B cell (primary cell): ENCODE measurements at regions not wholly inside any gene's neighbourhood (a gene's known extent, or its start where the extent isn't known, plus 50 kb on each side); places are given as distances from the start of the nearest gene placed in this dataset.

ENCODE experiments used
- ATAC-seq: fragments of 200-7000 bp; cut with Tn5 transposase; one replicate; pipeline ENCODE4 v1.10.0; 2021; ENCODE audit warnings: low read depth, mild to moderate bottlenecking, moderate number of reproducible peaks, moderate library complexity
- CTCF ChIA-PET: fragments of 350-600 bp; sonication (Branson Sonifier 250); formaldehyde crosslinking; loops from one replicate; lab custom pipeline; 2021; ENCODE audit warnings: antibody characterized with exemption, inconsistent platforms; lab: Charles Lee
- POLR2A ChIA-PET: fragments of 350-600 bp; sonication (Branson Sonifier 250); formaldehyde crosslinking; loops from one replicate; lab custom pipeline; 2021; ENCODE audit warnings: antibody characterized with exemption; lab: Charles Lee
- DNase-seq: peaks from one replicate; pipeline ENCODE4 v3.0.0; 2013
- H2AFZ ChIP-seq: 2 replicates; pipeline ENCODE4 v1.6.1; 2012; ENCODE audit warnings: mild to moderate bottlenecking, low read depth, low read length; ENCODE audit not compliant: insufficient read depth, poor library complexity, severe bottlenecking
- H3K27ac ChIP-seq, 2 donors: 1 replicate in 1 of 2; 2 replicates in 1 of 2; pipeline ENCODE4 v1.5.1; 2012 to 2013; ENCODE audit warnings: low read length in 2 of 2, mild to moderate bottlenecking in 2 of 2, moderate library complexity in 1 of 2
- H3K27me3 ChIP-seq, 4 experiments: fragments of 200-600 bp in 1 of 4; sonication (generic) in 1 of 4; replicated peaks in 1 of 4; 1 replicate in 2 of 4; 2 replicates in 2 of 4; pipeline versions ENCODE4 v1.6.1 to v1.7.0; 2013 to 2016; ENCODE audit warnings: low read length in 3 of 4, mild to moderate bottlenecking in 2 of 4, mixed read lengths in 1 of 4, moderate library complexity in 1 of 4; ENCODE audit not compliant: insufficient read depth in 4 of 4, control insufficient read depth in 3 of 4; ENCODE audit errors: control extremely low read depth in 1 of 4
- H3K36me3 ChIP-seq, 2 experiments: replicated peaks in 1 of 2; 1 replicate in 1 of 2; 2 replicates in 1 of 2; pipeline versions ENCODE4 v1.6.1 to v1.7.1; 2013; ENCODE audit warnings: low read length in 1 of 2; ENCODE audit not compliant: insufficient read depth in 2 of 2, control insufficient read depth in 1 of 2; ENCODE audit errors: control extremely low read depth in 1 of 2, extremely low read depth in 1 of 2
- H3K4me1 ChIP-seq, 2 donors: fragments of 200-600 bp in 1 of 2; sonication (generic) in 1 of 2; 1 replicate in 1 of 2; 2 replicates in 1 of 2; pipeline versions ENCODE4 v1.5.1 to v1.6.1; 2013 to 2017; ENCODE audit warnings: low read length in 2 of 2; ENCODE audit not compliant: control insufficient read depth in 2 of 2, insufficient read depth in 2 of 2
- H3K4me2 ChIP-seq: replicated peaks from 2 replicates; pipeline ENCODE3; 2012; ENCODE audit warnings: mild to moderate bottlenecking, low read depth, low read length; ENCODE audit not compliant: poor library complexity, severe bottlenecking
- H3K4me3 ChIP-seq, 5 experiments: fragments of 200-600 bp in 1 of 5; sonication (generic) in 1 of 5; 1 replicate in 3 of 5; 2 replicates in 2 of 5; pipeline versions ENCODE4 v1.5.1 to v1.7.0; 2011 to 2016; ENCODE audit warnings: low read length in 4 of 5, mild to moderate bottlenecking in 4 of 5, low read depth in 2 of 5, control low read depth in 1 of 5, moderate library complexity in 1 of 5; ENCODE audit not compliant: insufficient read depth in 1 of 5; ENCODE audit errors: control extremely low read depth in 1 of 5, extremely low read depth in 1 of 5
- H3K79me2 ChIP-seq: fragments of 200-600 bp; sonication (generic); one replicate; pipeline ENCODE4 v1.6.0; 2016; ENCODE audit warnings: low read length; ENCODE audit not compliant: control insufficient read depth, insufficient read depth
- H3K9ac ChIP-seq: fragments of 200-600 bp; sonication (generic); 2 replicates; pipeline ENCODE4 v1.6.1; 2017; ENCODE audit warnings: mild to moderate bottlenecking, low read length, moderate library complexity
- H3K9me3 ChIP-seq, 3 donors: one replicate each; pipeline versions ENCODE4 v1.6.1 to v1.7.1; 2013; ENCODE audit warnings: low read length in 2 of 3; ENCODE audit not compliant: control insufficient read depth in 2 of 3, insufficient read depth in 1 of 3; ENCODE audit errors: control extremely low read depth in 1 of 3
- H4K20me1 ChIP-seq: 2 replicates; pipeline ENCODE4 v1.6.0; 2012; ENCODE audit warnings: mild to moderate bottlenecking, low read length; ENCODE audit not compliant: insufficient read depth, control insufficient read depth, poor library complexity, severe bottlenecking
- H3K27ac Mint-ChIP-seq: one replicate; pipeline ENCODE4 v1.8.0; 2021; ENCODE audit warnings: mixed read lengths
- H3K27me3 Mint-ChIP-seq: one replicate; pipeline ENCODE4 v1.8.0; 2021; ENCODE audit warnings: mixed read lengths
- H3K4me1 Mint-ChIP-seq: one replicate; pipeline ENCODE4 v1.8.0; 2021; ENCODE audit warnings: mixed read lengths
- H3K4me3 Mint-ChIP-seq: one replicate; pipeline ENCODE4 v1.8.0; 2021; ENCODE audit warnings: mixed read lengths
- H3K9me3 Mint-ChIP-seq: one replicate; pipeline ENCODE4 v1.8.0; 2022; ENCODE audit warnings: mixed read lengths; ENCODE audit not compliant: insufficient read depth
- EZH2 ChIP-seq: IDR thresholded peaks from 2 replicates; pipeline ENCODE4 v1.6.1; 2012; ENCODE audit warnings: borderline replicate concordance, low read depth, mild to moderate bottlenecking, moderate library complexity, low read length; ENCODE audit not compliant: insufficient read depth, poor library complexity, severe bottlenecking
- WGBS: methylation state at CpG from one replicate; pipeline ENCODE4 v1.1.5; 2013; ENCODE audit warnings: missing lambda C conversion rate; ENCODE audit not compliant: insufficient coverage; 5-methylcytosine and 5-hydroxymethylcytosine counted together
- intact Hi-C: fragments of 100-400 bp; cut with micrococcal nuclease; formaldehyde crosslinking; loops from one replicate; pipeline ENCODE4 v1.10.0; 2022
- TF ChIP-seq, protein P1 (sequence below): fragments of 200-600 bp; IDR thresholded peaks from one replicate; pipeline ENCODE4 v1.8.0; 2022; ENCODE audit warnings: antibody characterized with exemption, mild to moderate bottlenecking

DNA sequence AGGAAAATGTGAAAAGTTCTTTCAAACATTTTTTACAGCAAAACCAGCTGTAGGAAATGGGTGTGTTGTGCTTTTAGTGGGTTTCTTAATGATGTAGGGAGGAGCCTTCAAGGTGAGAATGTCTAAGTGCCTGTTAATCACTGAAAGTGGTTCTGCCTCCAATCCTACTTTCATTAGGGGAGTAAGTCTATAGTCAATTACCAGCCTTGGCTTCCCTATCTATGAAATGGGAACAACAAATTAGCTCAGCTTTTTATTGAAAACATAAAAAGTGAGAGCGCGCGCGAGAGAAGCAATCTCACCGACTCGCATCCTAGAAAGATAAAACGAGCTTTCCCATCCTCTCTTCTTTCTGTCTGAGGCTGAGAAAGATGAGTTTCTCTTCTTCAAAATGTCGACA, 140.0 kb upstream of the LHX5 start:
- TF ChIP-seq, protein P1, sequence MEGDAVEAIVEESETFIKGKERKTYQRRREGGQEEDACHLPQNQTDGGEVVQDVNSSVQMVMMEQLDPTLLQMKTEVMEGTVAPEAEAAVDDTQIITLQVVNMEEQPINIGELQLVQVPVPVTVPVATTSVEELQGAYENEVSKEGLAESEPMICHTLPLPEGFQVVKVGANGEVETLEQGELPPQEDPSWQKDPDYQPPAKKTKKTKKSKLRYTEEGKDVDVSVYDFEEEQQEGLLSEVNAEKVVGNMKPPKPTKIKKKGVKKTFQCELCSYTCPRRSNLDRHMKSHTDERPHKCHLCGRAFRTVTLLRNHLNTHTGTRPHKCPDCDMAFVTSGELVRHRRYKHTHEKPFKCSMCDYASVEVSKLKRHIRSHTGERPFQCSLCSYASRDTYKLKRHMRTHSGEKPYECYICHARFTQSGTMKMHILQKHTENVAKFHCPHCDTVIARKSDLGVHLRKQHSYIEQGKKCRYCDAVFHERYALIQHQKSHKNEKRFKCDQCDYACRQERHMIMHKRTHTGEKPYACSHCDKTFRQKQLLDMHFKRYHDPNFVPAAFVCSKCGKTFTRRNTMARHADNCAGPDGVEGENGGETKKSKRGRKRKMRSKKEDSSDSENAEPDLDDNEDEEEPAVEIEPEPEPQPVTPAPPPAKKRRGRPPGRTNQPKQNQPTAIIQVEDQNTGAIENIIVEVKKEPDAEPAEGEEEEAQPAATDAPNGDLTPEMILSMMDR: no peak
- no peak for TF ChIP-seq EZH2
- Mint-ChIP-seq H3K4me1 (no peaks in the 10 kb centered on the region), H3K27ac (no peak overlapping the region), H3K4me3 (no peak overlapping the region), H3K9me3 (peaks cover 3% of the 10 kb centered on the region), H3K27me3 (peaks cover 40% of the 10 kb centered on the region)
- Histone ChIP-seq H3K27me3 (peaks cover 0 to 31% (median 3%) of the 10 kb centered on the region in 4 experiments), H3K79me2 (no peaks in the 10 kb centered on the region), H3K36me3 (no peaks in the 10 kb centered on the region), H3K27ac (no peak overlapping the region), H3K4me3 (no peak overlapping the region), H4K20me1 (no peaks in the 10 kb centered on the region), H3K4me1 (no peaks in the 10 kb centered on the region), H3K9me3 (peaks cover 0 to 13% (median 0%) of the 10 kb centered on the region in 3 donors), H3K9ac (no peak overlapping the region), H2AFZ (no peak overlapping the region), H3K4me2 (no peak overlapping the region)
- no peak for ATAC-seq
- no peak for DNase-seq
- POLR2A ChIA-PET: no interaction called here
- CTCF ChIA-PET: no interaction called here
- 80% methylated on average over 7 of the region's 8 CpGs for WGBS
- intact Hi-C loops: no loop called here

DNA sequence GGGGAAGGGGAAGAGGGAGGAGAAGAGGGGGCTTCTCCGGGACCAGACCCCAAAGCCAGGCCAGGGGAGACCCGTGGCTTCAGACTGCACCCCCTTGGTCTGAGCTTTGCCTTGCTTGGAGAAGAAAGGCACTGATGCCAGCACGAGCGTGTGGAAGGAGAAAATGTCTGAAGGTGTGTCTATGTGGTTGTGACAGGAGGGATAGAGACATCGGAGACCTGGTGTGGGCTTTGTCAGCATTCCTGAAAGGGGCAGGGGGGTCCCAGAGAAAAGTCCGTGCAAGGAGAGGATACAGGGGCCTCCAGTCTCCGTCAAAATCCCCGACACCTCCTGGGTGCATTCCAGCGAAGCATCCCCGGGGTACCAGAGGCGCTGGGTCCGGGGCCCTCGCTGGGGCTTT, 139.0 kb upstream of the LHX5 start:
- H3K27ac ChIP-seq: no peak overlapping the region
- ChIA-PET POLR2A (interaction anchor here (0.7 kb wide), 1 partner anchor 14 kb away, joined by 7 read pairs; no protein-coding TSS in a partner anchor), CTCF (no interaction called here)
- no peak overlapping the region for H3K4me2 ChIP-seq
- H2AFZ ChIP-seq: no peak overlapping the region
- no peak overlapping the region for H3K4me3 Mint-ChIP-seq
- intact Hi-C loops: no loop called here
- H3K36me3 ChIP-seq: no peaks in the 10 kb centered on the region
- no peaks in the 10 kb centered on the region for H3K4me1 ChIP-seq
- no peak overlapping the region for H3K4me3 ChIP-seq
- peaks cover 47% of the 10 kb centered on the region for H3K27me3 Mint-ChIP-seq
- no peaks in the 10 kb centered on the region for H4K20me1 ChIP-seq
- no peaks in the 10 kb centered on the region for H3K4me1 Mint-ChIP-seq
- no peaks in the 10 kb centered on the region for H3K79me2 ChIP-seq
- no peak overlapping the region for H3K27ac Mint-ChIP-seq
- no peak overlapping the region for H3K9ac ChIP-seq
- peaks cover 0 to 26% (median 3%) of the 10 kb centered on the region in 4 experiments for H3K27me3 ChIP-seq
- peaks cover 3% of the 10 kb centered on the region for H3K9me3 Mint-ChIP-seq
- peaks cover 0 to 11% (median 0%) of the 10 kb centered on the region in 3 donors for H3K9me3 ChIP-seq
- TF ChIP-seq, protein P1: no peak
- TF ChIP-seq EZH2: no peak
- ATAC-seq (no peak), DNase-seq (no peak)
- WGBS: 4% methylated on average over 9 of the region's 13 CpGs
